Effector memory CD8-positive, alpha-beta T cell (primary cell): ENCODE measurements at regions not wholly inside any gene's neighbourhood (a gene's known extent, or its start where the extent isn't known, plus 50 kb on each side); places are given as distances from the start of the nearest gene placed in this dataset.
"Not testable (repeated sequence)": the region's sequence is repeated elsewhere in the genome, so short reads cannot be mapped to it uniquely, and the experiment has no call there.

Experiments used
- ATAC-seq: fragments of 150-1000 bp; cut with Tn5 transposase; replicated peaks from 2 replicates; pipeline ENCODE4 v1.10.0; 2021; ENCODE audit warnings: mild to moderate bottlenecking, moderate library complexity
- DNase-seq, 3 experiments: peaks; one replicate each; pipeline ENCODE4 v3.0.0; 2021
- H3K27ac Mint-ChIP-seq, 2 donors: one replicate each; pipeline ENCODE4 v1.8.0; 2022; ENCODE audit warnings: mild to moderate bottlenecking in 2 of 2, mixed read lengths in 2 of 2, moderate library complexity in 2 of 2
- H3K27me3 Mint-ChIP-seq, 2 donors: one replicate each; pipeline ENCODE4 v1.8.0; 2022; ENCODE audit warnings: mixed read lengths in 2 of 2
- H3K36me3 Mint-ChIP-seq: one replicate; pipeline ENCODE4 v1.8.0; 2022; ENCODE audit warnings: mild to moderate bottlenecking, moderate library complexity, mixed read lengths; ENCODE audit not compliant: insufficient read depth
- H3K4me1 Mint-ChIP-seq, 2 donors: one replicate each; pipeline ENCODE4 v1.8.0; 2022; ENCODE audit warnings: low read depth in 2 of 2, mixed read lengths in 2 of 2
- H3K4me3 Mint-ChIP-seq, 2 donors: one replicate each; pipeline ENCODE4 v1.8.0; 2022; ENCODE audit warnings: mild to moderate bottlenecking in 2 of 2, mixed read lengths in 2 of 2, moderate library complexity in 2 of 2
- H3K9me3 Mint-ChIP-seq, 2 donors: one replicate each; pipeline ENCODE4 v1.8.0; 2022; ENCODE audit warnings: mixed read lengths in 2 of 2

DNA sequence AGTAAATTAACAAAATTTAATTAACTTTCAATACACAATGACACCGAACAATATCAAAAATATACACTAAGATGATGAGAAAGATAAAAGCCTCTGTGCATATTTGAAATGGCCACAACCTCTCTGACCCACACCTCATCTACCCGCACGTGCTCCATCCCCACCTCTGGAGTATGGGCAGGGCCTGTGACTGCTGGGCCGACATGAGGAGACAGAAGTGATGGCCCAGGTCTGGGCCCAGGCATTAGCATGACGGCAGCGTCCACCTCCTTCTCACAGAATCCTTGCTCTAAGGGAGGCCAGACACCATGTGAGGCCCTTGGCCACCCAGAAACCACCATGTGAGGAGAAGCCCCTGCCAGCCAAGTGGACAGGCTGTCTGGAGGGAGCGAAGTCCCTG, 122.1 kb upstream of the RNF32 start:
- no peaks in the 10 kb centered on the region for H3K36me3 Mint-ChIP-seq
- H3K9me3 Mint-ChIP-seq, result peaks cover 0 to 9% of the 10 kb centered on the region in 2 donors
- ATAC-seq, result no peak
- peaks cover 12 to 57% of the 10 kb centered on the region in 2 donors for H3K27me3 Mint-ChIP-seq
- no peak for DNase-seq
- H3K27ac Mint-ChIP-seq, result no peak overlapping the region
- H3K4me1 Mint-ChIP-seq, result no peaks in the 10 kb centered on the region
- no peak overlapping the region for H3K4me3 Mint-ChIP-seq

DNA sequence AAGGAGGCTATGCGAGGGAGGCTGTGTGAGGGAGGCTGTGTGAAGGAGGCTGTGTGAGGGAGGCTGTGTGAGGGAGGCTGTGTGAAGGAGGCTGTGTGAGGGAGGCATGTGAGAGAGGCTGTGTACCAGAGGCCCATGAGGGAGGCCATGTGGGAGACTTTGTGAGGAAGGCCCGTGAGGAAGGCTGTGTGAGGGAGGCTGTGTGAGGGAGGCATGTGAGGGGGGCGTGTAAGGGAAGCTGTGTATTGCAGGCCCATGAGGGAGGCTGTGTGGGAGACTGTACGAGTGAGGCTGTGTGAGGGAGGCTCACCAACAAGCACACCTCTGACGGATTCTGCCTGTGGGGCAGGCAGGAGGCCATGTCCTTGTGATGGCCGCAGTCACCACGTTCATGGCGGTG, 122.7 kb upstream of the RNF32 start:
- H3K27ac Mint-ChIP-seq, H3K4me3 Mint-ChIP-seq, ATAC-seq, DNase-seq, H3K4me1 Mint-ChIP-seq, H3K36me3 Mint-ChIP-seq, H3K9me3 Mint-ChIP-seq: not testable (repeated sequence)
- peaks cover 7 to 51% of the 10 kb centered on the region in 2 donors for H3K27me3 Mint-ChIP-seq

DNA sequence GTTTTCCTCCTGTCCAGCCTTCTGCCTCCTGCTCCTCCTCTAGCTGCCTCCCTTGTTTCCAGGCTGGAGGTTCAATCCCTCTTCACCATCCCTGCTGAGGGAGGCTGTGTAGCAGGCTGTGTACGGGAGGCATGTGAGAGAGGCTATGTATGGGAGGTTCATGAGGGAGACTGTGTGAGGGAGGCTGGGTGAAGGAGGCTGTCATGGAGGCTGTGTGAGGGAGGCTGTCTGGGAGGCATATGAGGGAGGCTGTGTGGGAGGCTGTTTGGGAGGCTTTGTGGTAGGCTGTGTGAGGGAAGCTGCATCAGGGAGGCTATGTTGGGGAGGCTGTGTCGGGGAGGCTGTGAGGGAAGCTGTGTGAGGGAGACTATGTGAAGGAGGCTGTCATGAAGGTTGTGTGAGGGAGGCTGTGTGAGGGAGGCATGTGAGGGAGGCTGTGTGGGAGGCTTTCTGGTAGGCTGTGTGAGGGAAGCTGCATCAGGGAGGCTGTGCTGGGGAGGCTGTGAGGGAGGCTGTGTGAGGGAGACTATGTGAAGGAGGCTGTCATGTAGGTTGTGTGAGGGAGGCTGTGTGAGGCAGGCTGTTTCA, 123.7 kb upstream of the RNF32 start:
- Mint-ChIP-seq H3K27me3 (peaks cover 7 to 50% of the 10 kb centered on the region in 2 donors), H3K36me3 (peaks cover 3% of the 10 kb centered on the region), H3K9me3 (peaks cover 0 to 8% of the 10 kb centered on the region in 2 donors), H3K4me1 (no peaks in the 10 kb centered on the region), H3K4me3 (no peak overlapping the region), H3K27ac (no peak overlapping the region)
- DNase-seq (no peak), ATAC-seq (no peak)

DNA sequence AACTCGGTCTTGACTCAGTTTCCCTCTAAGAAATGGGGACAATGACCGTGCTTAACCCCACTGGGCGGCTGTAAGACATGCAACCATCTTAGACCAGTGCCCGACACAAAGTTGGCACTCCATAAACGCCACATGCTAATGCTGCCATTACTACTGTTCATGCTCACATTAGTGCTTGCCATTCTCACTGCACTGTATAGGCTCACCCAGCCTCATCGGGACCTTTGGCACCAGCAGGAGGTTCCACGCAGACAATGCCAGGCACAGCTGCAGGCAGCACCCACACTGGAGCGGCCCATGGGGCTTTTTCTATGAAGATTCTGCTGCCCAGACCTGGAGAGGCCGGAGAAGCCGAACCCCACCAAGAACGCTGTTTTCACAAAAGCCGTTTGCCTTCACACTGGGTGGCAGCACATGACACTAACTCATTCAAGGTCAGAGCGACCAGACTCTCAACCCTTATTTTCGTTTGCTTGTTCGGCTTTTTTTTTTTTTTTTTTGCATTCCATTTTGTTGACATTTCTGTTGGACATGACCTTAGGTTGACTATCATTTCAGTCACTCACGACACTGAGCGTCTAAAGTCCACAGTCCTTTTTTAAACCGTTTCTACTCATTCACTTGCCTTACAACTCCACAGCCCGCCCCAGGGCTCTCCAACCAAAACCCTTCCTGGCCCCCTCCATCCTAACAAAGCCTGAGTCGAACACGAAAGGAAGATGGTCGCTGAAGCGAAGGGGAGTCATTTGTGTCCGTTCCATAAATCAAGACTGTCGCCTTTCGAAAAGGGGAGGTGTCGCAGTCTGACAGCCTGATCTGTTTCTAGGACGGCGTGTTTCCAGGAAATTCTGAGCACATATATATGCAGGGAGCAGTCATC, 124.4 kb upstream of the RNF32 start:
- peaks cover 3% of the 10 kb centered on the region for H3K36me3 Mint-ChIP-seq
- ATAC-seq, result no peak
- H3K4me1 Mint-ChIP-seq, result no peaks in the 10 kb centered on the region

DNA sequence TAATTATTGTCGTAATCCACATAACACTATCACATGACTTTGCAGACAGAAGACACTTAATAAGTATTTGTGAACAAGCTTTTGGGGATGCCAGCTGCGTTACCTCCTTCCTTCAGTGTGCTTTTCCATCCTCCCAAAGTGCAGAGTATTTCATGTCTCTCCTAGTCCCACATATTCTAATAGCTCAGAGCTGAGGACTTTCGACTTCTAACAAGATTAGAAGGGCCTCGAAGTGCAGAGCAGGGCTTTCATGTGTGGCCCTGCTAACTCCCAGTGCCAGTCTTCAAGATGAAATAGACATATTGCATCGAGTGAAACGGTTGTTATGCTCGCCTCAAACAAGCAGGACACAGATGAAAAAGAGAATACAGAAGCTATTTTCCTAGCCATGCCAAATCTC, 125.7 kb upstream of the RNF32 start:
- peaks cover 10 to 14% of the 10 kb centered on the region in 2 donors for H3K9me3 Mint-ChIP-seq
- peaks cover 7 to 42% of the 10 kb centered on the region in 2 donors for H3K27me3 Mint-ChIP-seq
- no peak overlapping the region for H3K27ac Mint-ChIP-seq
- DNase-seq (no peak), ATAC-seq (no peak)
- H3K4me1 Mint-ChIP-seq, result no peaks in the 10 kb centered on the region
- H3K36me3 Mint-ChIP-seq, result peaks cover 6% of the 10 kb centered on the region
- H3K4me3 Mint-ChIP-seq, result no peak overlapping the region

More for the DNA sequence above, 124.4 kb upstream of the RNF32 start:
- Mint-ChIP-seq H3K9me3 (peaks cover 2 to 10% of the 10 kb centered on the region in 2 donors), H3K27me3 (peaks cover 7 to 50% of the 10 kb centered on the region in 2 donors), H3K4me3 (no peak overlapping the region), H3K27ac (no peak overlapping the region)
- no peak for DNase-seq

DNA sequence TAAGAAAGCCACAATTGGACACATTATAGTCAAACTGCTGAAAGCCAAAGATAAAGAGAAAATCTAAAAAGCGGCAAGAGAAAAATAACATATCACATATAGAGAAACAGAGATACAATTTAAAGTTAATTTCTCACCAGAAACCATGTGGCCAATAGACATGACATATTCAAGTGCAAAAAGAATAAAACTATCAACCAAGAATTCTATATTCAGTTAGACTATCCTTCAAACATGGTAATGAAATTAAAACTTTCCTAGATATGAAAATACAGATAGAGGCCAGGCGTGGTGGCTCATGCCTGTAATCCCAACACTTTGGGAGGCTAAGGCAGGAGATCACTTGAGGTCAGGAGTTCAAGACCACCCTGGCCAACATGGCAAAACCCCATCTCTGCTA, 129.1 kb upstream of the RNF32 start:
- peaks cover 10 to 18% of the 10 kb centered on the region in 2 donors for H3K9me3 Mint-ChIP-seq

DNA sequence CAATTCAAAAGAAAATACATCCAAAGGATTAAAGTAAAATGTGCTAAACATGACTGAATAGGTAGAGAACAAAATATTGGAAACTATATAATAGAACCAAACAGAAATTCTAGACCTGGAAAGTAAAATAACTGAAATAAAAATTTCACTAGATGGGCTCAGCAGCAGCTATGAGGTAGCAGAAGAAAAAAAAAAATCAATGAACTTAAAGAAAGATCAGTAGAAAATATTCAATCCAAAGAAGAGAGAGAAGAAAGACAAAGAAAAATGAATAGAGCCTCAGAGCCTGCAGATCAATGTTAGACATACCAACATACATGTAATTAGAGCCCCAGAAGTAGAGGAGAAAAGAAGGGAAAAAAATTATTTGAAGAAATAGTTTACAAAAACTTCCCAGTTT, 129.6 kb upstream of the RNF32 start:
- H3K4me3 Mint-ChIP-seq, result no peak overlapping the region
- DNase-seq (no peak), ATAC-seq (no peak)
- H3K27ac Mint-ChIP-seq, result no peak overlapping the region
- H3K36me3 Mint-ChIP-seq, result peaks cover 6% of the 10 kb centered on the region
- H3K9me3 Mint-ChIP-seq, result peaks cover 10 to 18% of the 10 kb centered on the region in 2 donors
- no peaks in the 10 kb centered on the region for H3K4me1 Mint-ChIP-seq
- H3K27me3 Mint-ChIP-seq, result peaks cover 0 to 19% of the 10 kb centered on the region in 2 donors

More for the DNA sequence above, 129.1 kb upstream of the RNF32 start:
- DNase-seq (no peak), ATAC-seq (no peak)
- Mint-ChIP-seq H3K27ac (no peak overlapping the region), H3K4me3 (no peak overlapping the region), H3K4me1 (no peaks in the 10 kb centered on the region), H3K36me3 (peaks cover 6% of the 10 kb centered on the region), H3K27me3 (peaks cover 0 to 19% of the 10 kb centered on the region in 2 donors)

DNA sequence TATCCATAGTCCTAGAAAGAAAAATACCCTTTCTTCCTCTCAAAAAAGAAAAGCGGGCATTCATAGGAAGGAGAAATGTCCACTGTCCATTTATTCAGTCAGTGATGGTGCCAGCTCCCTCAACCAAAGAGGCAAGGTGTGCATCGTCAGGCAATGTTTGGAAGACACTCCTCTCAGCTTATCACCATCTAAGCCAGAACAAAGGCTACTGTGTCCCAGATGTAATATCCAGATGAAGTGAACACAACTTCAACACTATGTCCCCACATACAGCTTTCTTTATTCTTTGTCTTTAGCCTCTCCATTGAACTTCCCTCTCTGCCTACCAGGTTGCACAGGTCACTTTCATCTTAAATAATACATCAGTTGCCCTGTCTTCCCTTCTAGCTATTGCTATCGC, 131.4 kb upstream of the RNF32 start:
- H3K36me3 Mint-ChIP-seq, result peaks cover 6% of the 10 kb centered on the region
- no peak overlapping the region for H3K27ac Mint-ChIP-seq
- no peak for ATAC-seq

DNA sequence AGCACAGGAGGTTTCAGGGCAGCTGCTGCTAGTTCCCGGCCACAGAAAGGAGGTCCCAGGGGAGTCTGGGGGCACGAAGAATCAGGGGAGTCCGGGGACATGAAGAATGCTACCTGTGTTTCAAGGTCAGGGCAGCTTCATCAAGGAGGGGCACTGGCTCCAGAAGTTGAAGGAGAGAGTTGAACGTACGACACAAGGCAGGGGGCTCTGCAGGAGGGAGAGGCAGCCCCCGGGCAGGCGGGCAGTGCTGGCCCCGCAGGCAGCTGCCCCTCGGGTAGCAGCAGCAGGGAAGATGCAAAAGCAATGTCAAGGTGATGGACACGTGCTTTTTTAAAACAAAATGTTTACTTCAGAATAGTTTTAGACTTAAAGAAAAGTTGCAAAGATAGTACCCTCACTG, 134.7 kb upstream of the RNF32 start:
- H3K9me3 Mint-ChIP-seq, result peaks cover 6 to 13% of the 10 kb centered on the region in 2 donors
- H3K4me1 Mint-ChIP-seq, result no peaks in the 10 kb centered on the region
- H3K27ac Mint-ChIP-seq, result no peak overlapping the region
- DNase-seq (no peak), ATAC-seq (no peak)
- peaks cover 0 to 20% of the 10 kb centered on the region in 2 donors for H3K27me3 Mint-ChIP-seq
- H3K36me3 Mint-ChIP-seq, result peaks cover 3% of the 10 kb centered on the region
- H3K4me3 Mint-ChIP-seq, result no peak overlapping the region

More for the DNA sequence above, 131.4 kb upstream of the RNF32 start:
- peaks cover 0 to 27% of the 10 kb centered on the region in 2 donors for H3K27me3 Mint-ChIP-seq
- no peak for DNase-seq
- H3K4me1 Mint-ChIP-seq, result no peaks in the 10 kb centered on the region
- peaks cover 10 to 18% of the 10 kb centered on the region in 2 donors for H3K9me3 Mint-ChIP-seq
- H3K4me3 Mint-ChIP-seq, result no peak overlapping the region

DNA sequence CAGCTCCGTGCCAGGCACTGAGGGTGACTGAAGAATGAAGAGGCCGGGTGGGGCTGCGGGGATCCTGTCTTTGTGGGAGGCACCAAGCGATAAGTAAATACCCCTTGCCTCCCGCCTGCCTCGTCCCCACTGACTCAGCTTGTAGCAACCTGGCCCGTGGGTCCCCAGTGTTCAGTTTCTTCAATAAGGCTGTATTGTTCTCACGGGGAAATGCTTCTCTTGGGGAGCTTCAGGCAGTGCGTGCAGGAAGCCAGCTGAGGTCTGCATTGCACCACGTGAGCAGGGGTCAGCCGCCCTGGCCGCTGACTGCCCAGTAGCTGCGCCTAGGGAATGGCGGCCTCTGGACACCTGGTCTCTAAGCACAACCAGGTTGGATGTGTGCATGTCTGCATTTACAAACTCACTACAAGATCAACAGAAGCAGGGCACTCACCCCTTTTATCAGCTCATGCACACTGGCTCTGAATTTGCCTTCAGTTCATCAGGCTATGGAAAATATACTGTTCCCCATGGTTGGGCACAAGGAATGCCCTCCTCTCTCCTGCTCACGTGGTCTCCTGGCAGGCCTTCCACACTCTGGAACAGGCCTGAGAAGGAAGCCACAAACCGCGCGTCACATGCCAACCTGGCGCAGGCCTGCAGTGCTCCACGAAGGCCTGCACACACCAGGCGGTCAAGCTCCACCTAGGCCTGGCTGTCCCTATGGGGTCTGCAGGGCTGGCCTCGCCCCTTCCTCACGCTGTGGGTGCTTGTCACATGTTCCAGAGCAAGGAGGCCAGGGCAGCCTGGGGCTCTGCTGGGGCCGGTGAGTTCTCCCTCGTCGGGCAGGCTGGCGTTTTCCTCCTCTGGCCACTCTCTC, 135.7 kb upstream of the RNF32 start:
- no peaks in the 10 kb centered on the region for H3K36me3 Mint-ChIP-seq
- H3K9me3 Mint-ChIP-seq, result peaks cover 4 to 9% of the 10 kb centered on the region in 2 donors
- H3K4me3 Mint-ChIP-seq, result no peak overlapping the region
- no peak overlapping the region for H3K27ac Mint-ChIP-seq
- H3K27me3 Mint-ChIP-seq, result peaks cover 0 to 20% of the 10 kb centered on the region in 2 donors
- no peaks in the 10 kb centered on the region for H3K4me1 Mint-ChIP-seq
- DNase-seq (no peak), ATAC-seq (no peak)

DNA sequence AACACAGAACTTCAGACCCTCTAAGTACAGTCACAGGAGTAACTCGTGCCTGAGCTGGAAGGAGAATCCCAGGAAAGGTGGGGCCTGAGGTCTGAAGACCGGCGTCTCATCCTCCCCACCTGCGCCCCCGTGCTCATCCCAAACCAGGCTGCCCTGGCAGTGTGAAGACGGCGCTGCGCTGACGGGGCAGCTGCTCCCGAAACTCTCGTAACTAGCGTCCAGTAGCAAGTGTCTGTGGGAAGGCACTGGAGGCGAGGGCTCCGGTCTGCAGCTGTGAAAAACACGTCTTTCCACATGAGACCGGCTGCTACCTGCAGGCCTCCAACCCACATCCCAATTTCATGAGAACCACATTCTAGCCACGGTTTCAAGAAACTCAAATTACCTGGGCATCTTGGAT, 136.6 kb upstream of the RNF32 start:
- no peak overlapping the region for H3K4me3 Mint-ChIP-seq
- no peaks in the 10 kb centered on the region for H3K36me3 Mint-ChIP-seq
- H3K27ac Mint-ChIP-seq, result no peak overlapping the region
- ATAC-seq, result no peak
- no peaks in the 10 kb centered on the region for H3K4me1 Mint-ChIP-seq
- no peak for DNase-seq
- peaks cover 0 to under 1% of the 10 kb centered on the region in 2 donors for H3K9me3 Mint-ChIP-seq
- peaks cover 0 to 20% of the 10 kb centered on the region in 2 donors for H3K27me3 Mint-ChIP-seq

DNA sequence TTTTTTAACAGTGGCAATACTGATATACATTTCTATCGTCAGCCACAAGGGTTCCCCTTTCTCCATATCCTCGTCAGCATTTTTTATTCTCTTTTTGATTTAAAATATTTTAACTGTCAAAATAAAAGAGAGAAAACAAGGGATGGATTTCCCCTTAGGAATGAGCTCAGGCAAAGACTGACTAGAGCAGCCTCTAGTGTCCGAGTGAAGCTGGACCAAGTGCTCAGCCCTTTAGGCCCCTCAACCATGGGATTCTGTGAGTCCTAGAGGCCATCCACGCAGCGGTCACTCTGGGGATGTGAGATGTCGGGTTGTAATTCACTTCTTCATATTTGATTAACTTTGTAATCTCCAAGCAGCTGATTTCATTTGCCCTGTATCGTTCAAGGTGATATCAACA, 137.4 kb upstream of the RNF32 start:
- ATAC-seq, result no peak
- no peaks in the 10 kb centered on the region for H3K36me3 Mint-ChIP-seq
- no peak overlapping the region for H3K4me3 Mint-ChIP-seq

DNA sequence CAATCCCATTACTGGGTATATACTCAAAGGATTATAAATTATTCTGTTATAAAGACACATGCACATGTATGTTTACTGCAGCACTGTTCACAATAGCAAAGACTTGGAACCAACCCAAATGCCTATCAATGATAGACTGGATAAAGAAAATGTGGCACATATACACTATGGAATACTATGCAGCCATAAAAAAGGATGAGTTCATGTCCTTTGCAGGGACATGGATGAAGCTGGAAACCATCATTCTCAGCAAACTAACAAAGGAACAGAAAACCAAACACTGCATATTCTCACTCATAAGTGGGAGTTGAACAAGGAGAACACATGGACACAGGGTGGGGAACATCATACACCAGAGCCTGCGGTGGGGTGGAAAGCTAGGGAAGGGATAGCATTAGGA, 138.8 kb upstream of the RNF32 start:
- not testable (repeated sequence) for H3K36me3 Mint-ChIP-seq, H3K4me3 Mint-ChIP-seq, DNase-seq, H3K4me1 Mint-ChIP-seq, H3K9me3 Mint-ChIP-seq, ATAC-seq, H3K27ac Mint-ChIP-seq
- H3K27me3 Mint-ChIP-seq, result peaks cover 0 to 18% of the 10 kb centered on the region in 2 donors

More for the DNA sequence above, 137.4 kb upstream of the RNF32 start:
- Mint-ChIP-seq H3K27me3 (peaks cover 0 to 20% of the 10 kb centered on the region in 2 donors), H3K4me1 (no peaks in the 10 kb centered on the region), H3K9me3 (no peaks in the 10 kb centered on the region), H3K27ac (no peak overlapping the region)
- DNase-seq, result no peak
